ENCODE measurements at regions not wholly inside any gene's neighbourhood (a gene's known extent, or its start where the extent isn't known, plus 50 kb on each side); places are given as distances from the start of the nearest gene placed in this dataset.

GRCh38 chr17:12403881-12404398 is 261.8 kb upstream of the MYOCD start:
- H3K9me3 Mint-ChIP-seq = peaks cover 5% of the 10 kb centered on the region
- ChIA-PET POLR2A (no interaction called here), CTCF (no interaction called here)
- no peak for DNase-seq
- no peak overlapping the region for H3K4me3 Mint-ChIP-seq
- no peaks in the 10 kb centered on the region for H3K4me1 Mint-ChIP-seq
- H3K36me3 Mint-ChIP-seq (ENCODE audit: low read depth) = no peaks in the 10 kb centered on the region
- H3K27me3 Mint-ChIP-seq = no peaks in the 10 kb centered on the region
- H3K27ac Mint-ChIP-seq = no peak overlapping the region

- ChIA-PET POLR2A (no interaction called here), CTCF (interaction anchor here (0.5 kb wide), 1 partner anchor 297 kb away, joined by 3 read pairs; no protein-coding TSS in a partner anchor)
- Mint-ChIP-seq H3K27me3 (no peaks in the 10 kb centered on the region), H3K9me3 (peaks cover 14% of the 10 kb centered on the region), H3K36me3 (ENCODE audit: low read depth) (no peaks in the 10 kb centered on the region), H3K27ac (no peak overlapping the region), H3K4me3 (no peak overlapping the region), H3K4me1 (no peaks in the 10 kb centered on the region)
- no peak for DNase-seq
These were observed 259.0 kb upstream of the MYOCD start for GRCh38 chr17:12406623-12407215.

- no peak overlapping the region for H3K4me3 Mint-ChIP-seq
- H3K9me3 Mint-ChIP-seq = peaks cover 17% of the 10 kb centered on the region
- H3K4me1 Mint-ChIP-seq = no peaks in the 10 kb centered on the region
- CTCF ChIA-PET = no interaction called here
- POLR2A ChIA-PET = no interaction called here
- H3K36me3 Mint-ChIP-seq (ENCODE audit: low read depth) = no peaks in the 10 kb centered on the region
- no peak for DNase-seq
- H3K27ac Mint-ChIP-seq = no peak overlapping the region
- no peaks in the 10 kb centered on the region for H3K27me3 Mint-ChIP-seq
These were observed 258.0 kb upstream of the MYOCD start for GRCh38 chr17:12407495-12408252.

GRCh38 chr17:12409082-12409481 is 256.6 kb upstream of the MYOCD start:
- H3K9me3 Mint-ChIP-seq = peaks cover 25% of the 10 kb centered on the region

GRCh38 chr17:12410717-12411116 is 255.0 kb upstream of the MYOCD start:
- Mint-ChIP-seq H3K27ac (no peak overlapping the region), H3K27me3 (no peaks in the 10 kb centered on the region), H3K4me1 (no peaks in the 10 kb centered on the region), H3K36me3 (ENCODE audit: low read depth) (no peaks in the 10 kb centered on the region), H3K9me3 (peaks cover 26% of the 10 kb centered on the region), H3K4me3 (no peak overlapping the region)
- CTCF ChIA-PET = no interaction called here
- DNase-seq = no peak
- POLR2A ChIA-PET = no interaction called here

More at GRCh38 chr17:12409082-12409481, 256.6 kb upstream of the MYOCD start:
- no peaks in the 10 kb centered on the region for H3K36me3 Mint-ChIP-seq (ENCODE audit: low read depth)
- ChIA-PET POLR2A (no interaction called here), CTCF (no interaction called here)
- no peak for DNase-seq
- H3K27me3 Mint-ChIP-seq = no peaks in the 10 kb centered on the region
- H3K4me3 Mint-ChIP-seq = no peak overlapping the region
- no peak overlapping the region for H3K27ac Mint-ChIP-seq
- H3K4me1 Mint-ChIP-seq = no peaks in the 10 kb centered on the region

GRCh38 chr17:12415031-12415430 is 250.7 kb upstream of the MYOCD start:
- Mint-ChIP-seq H3K4me3 (no peak overlapping the region), H3K27me3 (no peaks in the 10 kb centered on the region), H3K4me1 (no peaks in the 10 kb centered on the region), H3K36me3 (ENCODE audit: low read depth) (no peaks in the 10 kb centered on the region), H3K9me3 (peaks cover 24% of the 10 kb centered on the region), H3K27ac (no peak overlapping the region)
- no peak for DNase-seq
- POLR2A ChIA-PET = no interaction called here
- CTCF ChIA-PET = no interaction called here

- no peaks in the 10 kb centered on the region for H3K4me1 Mint-ChIP-seq
- POLR2A ChIA-PET = no interaction called here
- CTCF ChIA-PET = no interaction called here
- peaks cover 33% of the 10 kb centered on the region for H3K9me3 Mint-ChIP-seq
- H3K36me3 Mint-ChIP-seq (ENCODE audit: low read depth) = no peaks in the 10 kb centered on the region
- no peak overlapping the region for H3K27ac Mint-ChIP-seq
- no peak for DNase-seq
- H3K27me3 Mint-ChIP-seq = no peaks in the 10 kb centered on the region
- no peak overlapping the region for H3K4me3 Mint-ChIP-seq
These were observed 244.6 kb upstream of the MYOCD start for GRCh38 chr17:12421077-12421476.

GRCh38 chr17:12421646-12422306 is 243.9 kb upstream of the MYOCD start:
- Mint-ChIP-seq H3K4me3 (no peak overlapping the region), H3K27ac (no peak overlapping the region), H3K27me3 (no peaks in the 10 kb centered on the region), H3K9me3 (peaks cover 35% of the 10 kb centered on the region), H3K36me3 (ENCODE audit: low read depth) (no peaks in the 10 kb centered on the region), H3K4me1 (no peaks in the 10 kb centered on the region)
- ChIA-PET CTCF (no interaction called here), POLR2A (no interaction called here)
- no peak for DNase-seq

- Mint-ChIP-seq H3K9me3 (peaks cover 35% of the 10 kb centered on the region), H3K4me3 (no peak overlapping the region), H3K27me3 (no peaks in the 10 kb centered on the region), H3K36me3 (ENCODE audit: low read depth) (no peaks in the 10 kb centered on the region), H3K4me1 (no peaks in the 10 kb centered on the region), H3K27ac (no peak overlapping the region)
- no peak for DNase-seq
- POLR2A ChIA-PET = no interaction called here
- CTCF ChIA-PET = no interaction called here
These were observed 243.0 kb upstream of the MYOCD start for GRCh38 chr17:12422651-12423050.

- Mint-ChIP-seq H3K4me1 (no peaks in the 10 kb centered on the region), H3K27ac (no peak overlapping the region), H3K9me3 (peaks cover 32% of the 10 kb centered on the region), H3K27me3 (no peaks in the 10 kb centered on the region), H3K4me3 (no peak overlapping the region), H3K36me3 (ENCODE audit: low read depth) (no peaks in the 10 kb centered on the region)
- ChIA-PET POLR2A (no interaction called here), CTCF (no interaction called here)
- no peak for DNase-seq
These were observed 242.4 kb upstream of the MYOCD start for GRCh38 chr17:12423337-12423736.

- no peaks in the 10 kb centered on the region for H3K27me3 Mint-ChIP-seq
- H3K4me1 Mint-ChIP-seq = no peaks in the 10 kb centered on the region
- DNase-seq = no peak
- H3K27ac Mint-ChIP-seq = no peak overlapping the region
- ChIA-PET POLR2A (no interaction called here), CTCF (no interaction called here)
- no peak overlapping the region for H3K4me3 Mint-ChIP-seq
- H3K9me3 Mint-ChIP-seq = peaks cover 31% of the 10 kb centered on the region
- H3K36me3 Mint-ChIP-seq (ENCODE audit: low read depth) = no peaks in the 10 kb centered on the region
These were observed 236.6 kb upstream of the MYOCD start for GRCh38 chr17:12429116-12429515.

- Mint-ChIP-seq H3K27ac (no peak overlapping the region), H3K27me3 (no peaks in the 10 kb centered on the region), H3K36me3 (ENCODE audit: low read depth) (no peaks in the 10 kb centered on the region), H3K4me3 (no peak overlapping the region), H3K4me1 (no peaks in the 10 kb centered on the region), H3K9me3 (peaks cover 28% of the 10 kb centered on the region)
- CTCF ChIA-PET = no interaction called here
- DNase-seq = no peak
- POLR2A ChIA-PET = no interaction called here
These were observed 234.5 kb upstream of the MYOCD start for GRCh38 chr17:12431188-12431587.

- DNase-seq = no peak
- Mint-ChIP-seq H3K4me1 (no peaks in the 10 kb centered on the region), H3K9me3 (peaks cover 21% of the 10 kb centered on the region), H3K36me3 (ENCODE audit: low read depth) (no peaks in the 10 kb centered on the region), H3K27ac (no peak overlapping the region), H3K4me3 (no peak overlapping the region), H3K27me3 (no peaks in the 10 kb centered on the region)
- ChIA-PET POLR2A (no interaction called here), CTCF (no interaction called here)
These were observed 227.5 kb upstream of the MYOCD start for GRCh38 chr17:12438212-12438611.
